Colonic mucosa (tissue), 4 donors: ENCODE measurements at regions not wholly inside any gene's neighbourhood (a gene's known extent, or its start where the extent isn't known, plus 50 kb on each side); places are given as distances from the start of the nearest gene placed in this dataset.

ENCODE experiments used
- DNase-seq: peaks from one replicate; pipeline ENCODE4 v3.0.0-alpha.2; 2020
- H3K27ac ChIP-seq: fragments of 200-600 bp; one replicate; pipeline ENCODE4 v1.8.0; 2021
- H3K27me3 ChIP-seq: fragments of 200-600 bp; one replicate; pipeline ENCODE4 v1.8.0; 2021
- H3K36me3 ChIP-seq: fragments of 200-600 bp; one replicate; pipeline ENCODE4 v1.8.0; 2021
- H3K4me1 ChIP-seq: fragments of 200-600 bp; one replicate; pipeline ENCODE4 v1.8.0; 2021; ENCODE audit warnings: mild to moderate bottlenecking
- H3K4me3 ChIP-seq: fragments of 200-600 bp; one replicate; pipeline ENCODE4 v1.8.0; 2021
- H3K9ac ChIP-seq, 2 donors: one replicate each; pipeline ENCODE4 v1.7.0; 2013; ENCODE audit warnings: control low read depth in 2 of 2, low read depth in 2 of 2, low read length in 2 of 2
- H3K9me3 ChIP-seq: fragments of 200-600 bp; one replicate; pipeline ENCODE4 v1.8.0; 2021
- intact Hi-C: fragments of 100-400 bp; cut with DNase I; formaldehyde crosslinking; loops from one replicate; pipeline ENCODE4 v1.14.1; 2022
- TF ChIP-seq, protein P1 (sequence below): fragments of 200-600 bp; IDR thresholded peaks from one replicate; pipeline ENCODE4 v1.8.0; 2022; ENCODE audit warnings: antibody characterized with exemption, mild to moderate bottlenecking
- donor health status: healthy.
- donor health status: DM: no; HTN: no; CAD: no.
- donor health status: DM: no; HTN: no; CAD: no.

DNA sequence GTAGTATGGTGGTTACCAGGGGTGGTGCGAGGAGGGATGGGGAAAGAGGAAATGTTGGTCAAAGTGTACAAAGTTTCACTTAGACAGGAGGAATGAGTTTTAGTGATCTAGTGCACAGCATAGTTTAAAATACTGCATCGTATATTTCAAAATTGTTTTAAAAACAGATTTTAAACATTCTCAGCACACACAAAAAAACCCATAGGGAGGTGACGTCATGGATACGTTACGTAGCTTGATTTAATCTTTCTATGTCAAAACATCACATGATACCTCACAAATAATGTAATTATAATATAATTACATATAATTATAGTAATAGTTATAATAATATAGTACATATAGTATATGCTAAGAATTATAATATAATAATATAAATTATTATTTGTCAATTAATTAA, 614.2 kb downstream of the TMEM114 start:
- Histone ChIP-seq H3K4me1 (no peaks in the 10 kb centered on the region), H3K27me3 (no peaks in the 10 kb centered on the region), H3K4me3 (no peak overlapping the region), H3K9ac (no peak overlapping the region), H3K27ac (no peak overlapping the region), H3K36me3 (no peaks in the 10 kb centered on the region), H3K9me3 (no peaks in the 10 kb centered on the region)
- TF ChIP-seq, protein P1, sequence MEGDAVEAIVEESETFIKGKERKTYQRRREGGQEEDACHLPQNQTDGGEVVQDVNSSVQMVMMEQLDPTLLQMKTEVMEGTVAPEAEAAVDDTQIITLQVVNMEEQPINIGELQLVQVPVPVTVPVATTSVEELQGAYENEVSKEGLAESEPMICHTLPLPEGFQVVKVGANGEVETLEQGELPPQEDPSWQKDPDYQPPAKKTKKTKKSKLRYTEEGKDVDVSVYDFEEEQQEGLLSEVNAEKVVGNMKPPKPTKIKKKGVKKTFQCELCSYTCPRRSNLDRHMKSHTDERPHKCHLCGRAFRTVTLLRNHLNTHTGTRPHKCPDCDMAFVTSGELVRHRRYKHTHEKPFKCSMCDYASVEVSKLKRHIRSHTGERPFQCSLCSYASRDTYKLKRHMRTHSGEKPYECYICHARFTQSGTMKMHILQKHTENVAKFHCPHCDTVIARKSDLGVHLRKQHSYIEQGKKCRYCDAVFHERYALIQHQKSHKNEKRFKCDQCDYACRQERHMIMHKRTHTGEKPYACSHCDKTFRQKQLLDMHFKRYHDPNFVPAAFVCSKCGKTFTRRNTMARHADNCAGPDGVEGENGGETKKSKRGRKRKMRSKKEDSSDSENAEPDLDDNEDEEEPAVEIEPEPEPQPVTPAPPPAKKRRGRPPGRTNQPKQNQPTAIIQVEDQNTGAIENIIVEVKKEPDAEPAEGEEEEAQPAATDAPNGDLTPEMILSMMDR: no peak
- DNase-seq: no peak
- intact Hi-C loops: no loop called here

DNA sequence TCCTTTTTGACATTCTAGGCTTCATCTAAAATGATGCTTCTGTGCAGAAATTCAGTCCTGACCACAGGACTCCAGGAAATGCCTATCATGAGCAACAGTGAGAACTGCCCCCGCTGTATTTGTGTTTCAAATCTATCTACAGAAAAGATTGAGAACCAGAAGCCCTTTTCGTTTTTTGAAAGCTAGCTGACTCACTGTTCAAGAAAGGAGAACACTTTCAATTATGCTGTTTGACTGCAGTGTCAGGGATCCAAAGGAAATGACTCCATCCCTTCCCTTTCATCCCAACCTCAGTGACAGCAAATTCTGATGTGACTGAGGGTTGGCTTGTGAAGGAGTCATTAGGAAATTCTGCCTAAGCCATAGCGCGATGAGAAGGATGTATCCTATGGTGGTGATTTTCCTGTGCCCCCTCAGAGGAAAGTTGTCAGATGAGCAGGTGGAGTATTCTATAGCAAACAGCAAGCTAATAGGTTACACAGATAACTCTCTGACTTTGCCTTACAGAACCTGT, 622.3 kb downstream of the TMEM114 start:
- Histone ChIP-seq H3K4me3 (no peak overlapping the region), H3K36me3 (no peaks in the 10 kb centered on the region), H3K27me3 (no peaks in the 10 kb centered on the region), H3K4me1 (no peaks in the 10 kb centered on the region), H3K27ac (no peak overlapping the region), H3K9ac (no peak overlapping the region), H3K9me3 (no peaks in the 10 kb centered on the region)
- TF ChIP-seq, protein P1: no peak
- DNase-seq: no peak
- intact Hi-C loops: no loop called here

DNA sequence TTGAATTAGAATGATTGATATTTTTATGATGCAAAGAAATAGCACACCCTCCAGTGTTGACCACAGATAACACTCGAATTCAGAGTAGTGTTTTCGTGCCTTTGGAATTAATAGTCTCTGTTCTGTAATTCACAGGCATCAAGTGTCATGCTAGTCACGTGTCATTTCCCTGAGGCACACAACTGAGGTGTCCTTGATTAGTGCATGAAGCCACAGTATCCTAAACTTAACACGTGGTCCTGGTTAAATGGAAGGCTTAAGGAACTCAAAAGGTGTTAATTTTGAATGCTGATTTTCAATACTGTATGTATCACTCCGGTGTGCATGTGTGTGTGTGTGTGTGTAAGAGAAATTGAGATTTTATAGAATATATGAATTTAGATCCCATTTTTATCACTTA, 625.6 kb downstream of the TMEM114 start:
- DNase-seq: no peak
- H3K27ac ChIP-seq: no peak overlapping the region
- no peaks in the 10 kb centered on the region for H3K36me3 ChIP-seq
- H3K4me1 ChIP-seq: no peaks in the 10 kb centered on the region
- no peaks in the 10 kb centered on the region for H3K9me3 ChIP-seq
- H3K9ac ChIP-seq: no peak overlapping the region
- intact Hi-C loops: no loop called here
- TF ChIP-seq, protein P1: no peak
- H3K4me3 ChIP-seq: no peak overlapping the region
- no peaks in the 10 kb centered on the region for H3K27me3 ChIP-seq

DNA sequence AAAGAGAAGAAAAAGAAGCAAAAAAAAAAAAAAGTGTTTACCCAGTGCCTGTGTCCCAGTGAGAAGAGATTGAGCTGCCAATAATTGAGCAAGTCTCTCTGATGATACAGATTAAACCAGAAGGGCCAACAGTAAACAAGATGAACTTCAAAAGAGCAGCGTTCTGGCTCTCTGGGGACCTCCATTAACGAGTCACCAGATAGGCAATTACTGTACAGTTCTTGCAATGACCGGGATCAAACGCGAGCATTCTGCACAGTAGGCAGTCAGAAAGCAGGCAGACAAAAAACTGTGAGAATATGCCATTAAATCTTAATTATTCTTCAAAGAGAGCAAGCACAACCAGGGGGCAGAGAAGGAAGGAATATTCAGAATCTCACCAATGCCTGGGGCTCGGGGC, 626.1 kb downstream of the TMEM114 start:
- Histone ChIP-seq H3K4me3 (no peak overlapping the region), H3K27me3 (no peaks in the 10 kb centered on the region), H3K27ac (no peak overlapping the region), H3K36me3 (no peaks in the 10 kb centered on the region), H3K4me1 (no peaks in the 10 kb centered on the region), H3K9ac (no peak overlapping the region), H3K9me3 (no peaks in the 10 kb centered on the region)
- intact Hi-C loops: no loop called here
- TF ChIP-seq, protein P1: no peak
- no peak for DNase-seq

DNA sequence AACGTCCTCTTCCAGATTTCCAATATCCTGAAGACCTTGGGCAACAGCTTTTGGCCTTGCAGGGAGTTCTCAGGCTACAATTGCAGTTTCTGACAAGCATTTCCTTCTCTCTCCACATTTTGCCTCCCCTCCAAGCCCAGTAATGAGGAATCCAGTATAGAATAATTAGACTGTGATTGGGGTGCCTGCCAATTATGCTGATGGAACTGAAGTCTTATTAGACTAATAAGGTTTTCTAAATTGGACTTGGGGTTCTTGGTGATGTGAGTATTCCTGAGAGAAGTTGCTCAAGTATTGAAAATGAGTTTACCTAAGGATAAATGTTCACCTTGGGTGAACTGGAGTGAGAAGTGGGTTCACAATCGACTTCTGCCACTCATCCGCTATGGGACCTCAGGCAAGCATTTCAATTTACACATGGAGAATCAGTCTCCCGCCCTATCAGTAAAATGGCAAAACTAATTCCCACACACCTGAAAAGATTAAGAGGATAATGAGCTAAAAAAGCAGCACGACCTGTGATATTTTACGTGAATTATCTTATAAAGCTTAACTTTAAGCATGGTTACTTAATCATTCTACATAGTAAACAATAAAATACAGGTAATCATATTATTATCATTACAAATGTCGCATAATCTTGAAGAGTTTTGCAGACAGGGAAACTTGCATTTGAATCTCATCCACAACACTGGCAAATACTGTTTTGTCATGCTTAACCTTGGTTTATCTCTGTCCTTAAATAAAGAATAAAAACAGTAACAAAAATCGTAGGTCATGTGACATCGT, 628.0 kb downstream of the TMEM114 start:
- H3K27ac ChIP-seq: no peak overlapping the region
- H3K4me3 ChIP-seq: no peak overlapping the region
- no peak overlapping the region for H3K9ac ChIP-seq
- H3K9me3 ChIP-seq: no peaks in the 10 kb centered on the region
- H3K36me3 ChIP-seq: no peaks in the 10 kb centered on the region
- intact Hi-C loops: no loop called here
- H3K4me1 ChIP-seq: no peaks in the 10 kb centered on the region
- TF ChIP-seq, protein P1: no peak
- DNase-seq: no peak
- no peaks in the 10 kb centered on the region for H3K27me3 ChIP-seq
